ENCODE measurements at regions not wholly inside any gene's neighbourhood (a gene's known extent, or its start where the extent isn't known, plus 50 kb on each side); places are given as distances from the start of the nearest gene placed in this dataset.

GRCh38 chr1:56286956-56287355, 292.4 kb downstream of the PLPP3 start:
- no peaks in the 10 kb centered on the region for H3K4me1 Mint-ChIP-seq

DNA sequence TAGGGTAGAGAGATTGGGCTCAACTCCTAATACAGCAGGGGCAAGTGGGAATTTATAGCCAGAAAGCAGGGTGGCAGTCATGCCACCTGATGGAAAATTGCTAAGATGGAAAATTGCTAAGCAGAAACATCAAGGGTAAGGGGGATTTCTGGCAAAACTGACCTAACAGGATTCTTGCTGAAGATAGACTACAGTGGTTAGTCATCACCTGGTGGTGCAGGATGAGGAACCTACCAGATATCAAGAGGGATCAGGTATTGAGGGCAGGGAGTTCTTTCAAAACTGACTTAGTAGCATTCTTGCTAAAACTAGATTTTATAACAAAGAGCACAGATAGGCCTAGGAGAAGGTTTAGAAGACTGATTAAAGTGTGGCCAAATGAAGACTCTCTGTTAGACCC, 292.9 kb downstream of the PLPP3 start:
- Mint-ChIP-seq H3K36me3 (no peaks in the 10 kb centered on the region), H3K9me3 (no peaks in the 10 kb centered on the region), H3K4me1 (no peaks in the 10 kb centered on the region), H3K4me3 (no peak overlapping the region), H3K27ac (no peak overlapping the region), H3K27me3 (no peaks in the 10 kb centered on the region)
- no peak for DNase-seq
- CTCF ChIA-PET: no interaction called here

More at GRCh38 chr1:56286956-56287355, 292.4 kb downstream of the PLPP3 start:
- H3K4me3 Mint-ChIP-seq: no peak overlapping the region
- no peaks in the 10 kb centered on the region for H3K9me3 Mint-ChIP-seq
- no peak overlapping the region for H3K27ac Mint-ChIP-seq
- CTCF ChIA-PET: no interaction called here
- no peaks in the 10 kb centered on the region for H3K27me3 Mint-ChIP-seq
- no peak for DNase-seq
- no peaks in the 10 kb centered on the region for H3K36me3 Mint-ChIP-seq

DNA sequence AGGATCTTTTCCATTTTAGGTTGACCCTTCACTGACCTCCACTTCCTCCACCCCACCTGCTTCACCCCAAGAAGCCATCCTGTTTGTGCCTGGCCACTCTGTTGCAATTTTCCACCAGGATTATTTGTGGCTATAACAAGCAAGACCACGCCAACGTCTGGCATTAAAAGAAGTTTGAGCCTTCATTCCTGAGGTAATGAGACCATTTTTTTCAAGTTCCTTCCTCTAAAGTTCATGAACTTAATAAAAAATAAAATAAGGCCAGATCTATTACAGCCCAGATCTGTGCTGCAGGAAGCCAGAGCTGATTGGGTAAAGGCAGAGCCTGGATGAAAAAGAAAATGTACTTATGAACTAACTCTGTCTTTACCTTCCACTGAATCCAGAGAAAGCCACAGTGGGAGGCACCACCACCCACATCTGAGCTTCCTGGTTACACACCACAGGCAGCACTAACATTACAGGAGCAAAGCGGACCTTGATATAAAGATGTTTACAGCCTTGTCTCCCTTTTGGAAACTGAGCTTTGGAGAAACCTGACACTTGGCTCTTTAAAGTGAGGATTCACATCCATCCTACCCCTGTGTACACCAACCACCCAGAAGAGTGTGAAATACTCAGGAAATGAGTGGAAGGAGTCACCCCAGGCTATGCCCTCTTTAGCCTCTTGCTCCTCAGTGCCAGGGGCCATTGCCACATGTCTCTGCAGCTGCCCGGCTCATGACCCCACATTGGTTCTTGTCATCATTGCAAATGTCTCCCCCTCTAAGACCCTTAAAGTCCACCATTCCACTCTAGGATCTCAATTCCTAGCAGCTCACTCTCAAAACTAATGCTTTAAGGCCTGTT, 293.6 kb downstream of the PLPP3 start:
- no peak for DNase-seq
- Mint-ChIP-seq H3K27me3 (no peaks in the 10 kb centered on the region), H3K4me1 (no peaks in the 10 kb centered on the region), H3K27ac (no peak overlapping the region), H3K4me3 (no peak overlapping the region), H3K9me3 (no peaks in the 10 kb centered on the region), H3K36me3 (no peaks in the 10 kb centered on the region)
- CTCF ChIA-PET: no interaction called here

GRCh38 chr1:56284928-56285327, 294.4 kb downstream of the PLPP3 start:
- Mint-ChIP-seq H3K36me3 (no peaks in the 10 kb centered on the region), H3K9me3 (no peaks in the 10 kb centered on the region), H3K4me1 (no peaks in the 10 kb centered on the region), H3K27me3 (no peaks in the 10 kb centered on the region), H3K4me3 (no peak overlapping the region), H3K27ac (no peak overlapping the region)
- CTCF ChIA-PET: no interaction called here
- DNase-seq: no peak

DNA sequence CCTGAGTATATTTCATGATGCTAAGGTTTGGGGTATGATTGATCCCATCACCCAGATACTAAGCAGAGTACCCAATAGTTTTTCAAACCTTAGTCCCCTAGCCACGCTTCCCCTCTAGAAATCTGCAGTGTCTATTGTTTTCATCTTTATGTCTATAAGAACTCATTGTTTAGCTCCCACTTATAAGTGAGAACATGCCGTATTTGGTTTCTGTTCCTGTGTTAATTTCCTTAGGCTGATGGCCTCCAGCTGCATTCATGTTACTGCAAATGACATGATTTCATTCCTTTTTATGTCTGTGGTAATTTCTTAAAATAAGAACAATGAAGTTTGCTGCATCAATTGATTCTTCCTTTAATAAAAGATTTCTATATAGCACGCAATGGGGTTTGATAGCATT, 301.3 kb downstream of the PLPP3 start:
- H3K27ac Mint-ChIP-seq: no peak overlapping the region
- no peak overlapping the region for H3K4me3 Mint-ChIP-seq
- no peaks in the 10 kb centered on the region for H3K4me1 Mint-ChIP-seq
- no peaks in the 10 kb centered on the region for H3K9me3 Mint-ChIP-seq
- H3K27me3 Mint-ChIP-seq: no peaks in the 10 kb centered on the region
- H3K36me3 Mint-ChIP-seq: no peaks in the 10 kb centered on the region
- DNase-seq: no peak
- CTCF ChIA-PET: interaction anchor here (0.7 kb wide), 1 partner anchor 257 kb away, joined by 3 read pairs; no protein-coding TSS in a partner anchor

- Mint-ChIP-seq H3K27ac (no peak overlapping the region), H3K4me1 (no peaks in the 10 kb centered on the region), H3K9me3 (no peaks in the 10 kb centered on the region), H3K27me3 (no peaks in the 10 kb centered on the region), H3K4me3 (no peak overlapping the region), H3K36me3 (no peaks in the 10 kb centered on the region)
- DNase-seq: no peak
- CTCF ChIA-PET: no interaction called here
These were observed 310.7 kb downstream of the PLPP3 start for GRCh38 chr1:56268519-56269140.

GRCh38 chr1:56267611-56268010, 311.8 kb downstream of the PLPP3 start:
- Mint-ChIP-seq H3K9me3 (no peaks in the 10 kb centered on the region), H3K36me3 (no peaks in the 10 kb centered on the region), H3K27ac (no peak overlapping the region), H3K4me3 (no peak overlapping the region), H3K27me3 (no peaks in the 10 kb centered on the region), H3K4me1 (no peaks in the 10 kb centered on the region)
- no peak for DNase-seq
- CTCF ChIA-PET: no interaction called here

GRCh38 chr1:56266359-56266758, 313.0 kb downstream of the PLPP3 start:
- Mint-ChIP-seq H3K4me1 (no peaks in the 10 kb centered on the region), H3K27me3 (no peaks in the 10 kb centered on the region), H3K36me3 (no peaks in the 10 kb centered on the region), H3K9me3 (no peaks in the 10 kb centered on the region), H3K27ac (no peak overlapping the region), H3K4me3 (no peak overlapping the region)
- CTCF ChIA-PET: no interaction called here
- no peak for DNase-seq

DNA sequence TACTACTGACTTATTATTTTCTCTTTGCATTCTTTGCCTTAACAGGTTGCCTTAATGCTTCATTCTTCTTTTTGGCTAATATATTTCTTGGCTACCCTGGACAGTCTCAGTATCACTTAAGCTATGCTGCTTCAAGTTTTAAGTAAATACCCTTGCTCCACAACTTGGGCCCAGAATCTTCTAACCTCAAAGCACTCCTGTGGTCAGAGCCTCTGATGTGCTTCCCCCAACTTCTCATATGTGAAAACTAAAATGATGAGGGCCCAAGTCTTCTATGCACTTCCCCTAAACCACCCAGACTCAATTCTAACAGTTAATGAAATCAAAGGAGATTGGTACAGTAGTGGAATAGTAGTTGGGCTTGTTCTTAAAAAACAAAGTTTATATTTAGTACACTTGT, 314.1 kb downstream of the PLPP3 start:
- no peaks in the 10 kb centered on the region for H3K4me1 Mint-ChIP-seq
- no peak overlapping the region for H3K27ac Mint-ChIP-seq
- CTCF ChIA-PET: no interaction called here
- no peaks in the 10 kb centered on the region for H3K36me3 Mint-ChIP-seq
- H3K9me3 Mint-ChIP-seq: no peaks in the 10 kb centered on the region
- H3K27me3 Mint-ChIP-seq: no peaks in the 10 kb centered on the region
- no peak overlapping the region for H3K4me3 Mint-ChIP-seq
- DNase-seq: no peak

DNA sequence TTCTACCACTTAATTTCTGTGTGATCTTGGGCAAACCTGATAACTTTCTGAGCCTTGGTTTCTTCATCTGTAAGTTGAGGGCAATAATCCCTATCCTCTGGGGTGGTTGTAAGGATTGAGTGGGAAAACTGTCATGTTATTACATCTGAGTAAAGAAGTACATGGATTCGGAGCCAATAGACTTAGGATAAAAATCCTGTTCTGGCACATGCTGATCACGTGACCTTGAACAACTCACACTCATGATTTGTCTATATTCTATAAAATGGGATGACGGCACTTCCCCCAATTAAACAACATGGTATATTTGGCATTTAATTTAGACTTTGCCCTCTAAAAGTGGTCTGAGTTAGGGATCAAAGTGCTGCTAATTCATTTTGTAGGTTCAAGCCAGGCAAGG, 315.5 kb downstream of the PLPP3 start:
- no peaks in the 10 kb centered on the region for H3K4me1 Mint-ChIP-seq
- no peak overlapping the region for H3K27ac Mint-ChIP-seq
- CTCF ChIA-PET: no interaction called here
- no peaks in the 10 kb centered on the region for H3K9me3 Mint-ChIP-seq
- no peaks in the 10 kb centered on the region for H3K36me3 Mint-ChIP-seq
- H3K4me3 Mint-ChIP-seq: no peak overlapping the region
- H3K27me3 Mint-ChIP-seq: no peaks in the 10 kb centered on the region
- DNase-seq: no peak

DNA sequence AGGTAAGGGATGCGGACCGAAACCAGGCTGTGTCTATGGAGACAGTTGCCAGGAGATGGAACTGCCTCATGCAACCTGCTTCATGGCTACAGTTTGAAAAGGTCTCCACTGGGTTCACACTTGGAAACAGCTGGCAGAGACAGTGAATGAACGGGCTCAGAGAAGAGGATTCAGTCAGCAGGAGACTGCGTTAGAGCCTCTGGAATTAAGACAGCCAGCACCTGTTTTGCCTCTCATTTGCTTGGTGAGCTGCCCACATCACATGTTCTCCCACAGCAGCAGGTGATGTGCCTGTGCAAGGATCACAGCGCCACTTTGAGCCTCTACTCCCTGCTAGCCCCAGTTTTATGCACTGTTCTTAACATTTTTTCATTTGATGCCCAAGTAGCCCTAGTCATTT, 321.0 kb downstream of the PLPP3 start:
- CTCF ChIA-PET: no interaction called here
- Mint-ChIP-seq H3K27me3 (no peaks in the 10 kb centered on the region), H3K4me3 (no peak overlapping the region), H3K4me1 (no peaks in the 10 kb centered on the region), H3K36me3 (no peaks in the 10 kb centered on the region), H3K9me3 (no peaks in the 10 kb centered on the region), H3K27ac (no peak overlapping the region)
- DNase-seq: no peak

- CTCF ChIA-PET: no interaction called here
- no peak for DNase-seq
- Mint-ChIP-seq H3K4me1 (no peaks in the 10 kb centered on the region), H3K27me3 (no peaks in the 10 kb centered on the region), H3K9me3 (no peaks in the 10 kb centered on the region), H3K4me3 (no peak overlapping the region), H3K27ac (no peak overlapping the region), H3K36me3 (no peaks in the 10 kb centered on the region)
These were observed 321.6 kb downstream of the PLPP3 start for GRCh38 chr1:56257726-56258125.

DNA sequence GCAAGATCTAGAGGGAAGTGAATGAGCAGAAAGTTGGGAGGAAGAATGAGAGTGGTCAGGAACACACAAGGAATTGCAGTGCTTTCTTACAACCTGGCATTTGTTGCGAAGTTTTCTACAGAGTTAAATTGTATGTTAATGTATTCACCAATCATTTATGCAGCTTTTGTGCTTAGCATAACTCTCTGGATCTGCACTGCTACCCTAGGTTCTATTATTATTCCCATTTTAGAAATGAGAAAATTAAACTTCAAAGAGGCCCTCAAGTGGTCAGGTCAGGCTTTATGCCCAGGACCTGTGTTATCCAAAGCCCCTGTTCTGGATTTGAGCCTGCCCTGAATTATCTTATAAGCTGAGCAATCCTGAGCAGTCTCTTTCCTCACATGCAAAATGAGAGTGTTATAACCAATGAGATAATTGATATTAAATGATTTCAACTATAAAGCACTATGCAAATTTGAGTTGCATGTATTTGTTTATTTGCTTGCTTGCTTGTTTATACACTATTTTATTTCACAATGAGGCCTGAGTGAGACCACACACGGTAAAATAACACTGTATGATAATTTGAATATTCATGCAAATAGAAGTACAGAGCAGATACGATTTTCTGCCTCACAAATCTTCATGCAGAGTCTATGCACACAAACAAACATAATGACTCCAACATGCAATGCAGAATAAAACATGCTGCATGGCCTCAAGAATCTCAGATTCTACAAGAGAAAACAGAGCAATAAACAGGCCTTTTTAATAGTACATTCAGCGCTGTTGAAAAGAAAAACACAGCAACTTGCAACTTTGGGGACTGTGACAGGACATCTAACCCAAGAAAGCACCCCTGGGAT, 323.0 kb downstream of the PLPP3 start:
- Mint-ChIP-seq H3K4me3 (no peak overlapping the region), H3K27ac (no peak overlapping the region), H3K9me3 (no peaks in the 10 kb centered on the region), H3K4me1 (no peaks in the 10 kb centered on the region), H3K36me3 (no peaks in the 10 kb centered on the region), H3K27me3 (no peaks in the 10 kb centered on the region)
- DNase-seq: no peak
- CTCF ChIA-PET: no interaction called here

DNA sequence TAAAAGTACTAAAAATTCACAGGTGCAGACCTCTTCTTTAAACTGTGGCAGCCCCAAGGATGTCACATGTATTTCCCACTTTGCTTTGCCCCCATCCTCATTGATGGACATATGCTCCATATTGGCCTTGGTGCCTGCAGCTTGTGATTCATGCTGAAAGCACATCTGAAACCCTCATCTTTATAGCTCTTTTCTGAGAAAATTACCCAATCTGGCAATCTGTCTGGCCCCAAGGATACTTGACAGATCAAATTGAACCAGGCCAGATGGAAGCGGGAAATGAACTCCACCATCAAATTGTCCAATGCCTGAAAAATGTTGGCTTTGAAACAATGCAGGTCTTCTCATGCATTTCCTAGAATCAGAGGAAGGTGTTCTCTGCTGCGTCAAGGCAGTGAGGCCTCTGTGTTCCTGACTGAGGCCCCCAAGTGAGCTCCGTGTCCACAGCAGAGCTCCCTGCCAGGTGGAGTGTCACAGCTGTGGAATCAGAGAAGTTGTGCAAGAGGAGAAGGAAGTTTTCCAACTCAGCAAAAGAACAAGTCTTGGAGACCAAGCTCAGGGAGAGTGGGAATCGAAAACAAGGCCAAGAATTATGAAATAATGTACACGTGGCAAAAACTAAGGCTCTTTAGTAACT, 323.7 kb downstream of the PLPP3 start:
- Mint-ChIP-seq H3K27ac (no peak overlapping the region), H3K36me3 (no peaks in the 10 kb centered on the region), H3K4me3 (no peak overlapping the region), H3K27me3 (no peaks in the 10 kb centered on the region), H3K4me1 (no peaks in the 10 kb centered on the region), H3K9me3 (no peaks in the 10 kb centered on the region)
- CTCF ChIA-PET: no interaction called here
- no peak for DNase-seq
